ENCODE measurements at regions not wholly inside any gene's neighbourhood (a gene's known extent, or its start where the extent isn't known, plus 50 kb on each side); places are given as distances from the start of the nearest gene placed in this dataset.

DNA sequence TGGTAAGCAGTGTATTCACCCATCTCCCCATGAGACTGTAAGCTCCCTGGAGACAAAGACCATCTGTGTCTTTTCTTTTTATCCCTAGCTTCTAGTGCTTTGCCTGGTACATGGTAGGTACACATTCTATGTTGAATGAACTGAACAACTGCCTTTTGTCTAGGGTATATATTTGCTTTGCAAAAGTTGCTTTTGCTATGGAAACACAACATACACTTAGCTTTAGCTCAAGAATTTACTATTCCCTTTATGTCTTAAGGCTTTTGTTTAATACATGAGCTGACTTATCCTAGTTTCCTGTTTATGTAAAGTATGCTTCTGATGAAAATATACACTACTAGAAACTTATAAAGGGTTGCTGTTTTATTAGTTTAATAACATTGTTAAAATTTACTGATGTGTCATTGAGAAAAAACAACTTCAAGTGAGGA lies 198.2 kb downstream of the PRL start:
- TF ChIP-seq EZH2 (IDR thresholded peaks at IDR 0.05) (no peak), POLR2AphosphoS5 (IDR thresholded peaks at IDR 0.05; ENCODE audit: borderline replicate concordance, low read depth, low read length) (no peak; the same call in 1 of the 2 replicates)
